ENCODE measurements at regions not wholly inside any gene's neighbourhood (a gene's known extent, or its start where the extent isn't known, plus 50 kb on each side); places are given as distances from the start of the nearest gene placed in this dataset.

- Histone ChIP-seq H3K4me1 (ENCODE audit: low read length) (no peaks in the 10 kb centered on the region), H3K9ac (ENCODE audit: low read length) (no peak overlapping the region), H3K27ac (ENCODE audit: low read length) (no peak overlapping the region), H4K20me1 (ENCODE audit: insufficient read depth, low read depth, low read length) (no peaks in the 10 kb centered on the region), H3K36me3 (ENCODE audit: insufficient read depth, low read length) (no peaks in the 10 kb centered on the region), H2AFZ (ENCODE audit: low read length) (no peak overlapping the region), H3K4me3 (ENCODE audit: low read length) (no peak overlapping the region), H3K9me3 (ENCODE audit: low read length) (no peaks in the 10 kb centered on the region), H3K79me2 (ENCODE audit: low read length) (no peaks in the 10 kb centered on the region), H3K27me3 (ENCODE audit: low read length) (no peaks in the 10 kb centered on the region), H3K4me2 (ENCODE audit: low read depth, low read length, poor library complexity, severe bottlenecking) (no peak overlapping the region), H3K9me2 (replicated peaks; ENCODE audit: insufficient read depth, low read length) (no peaks in the 10 kb centered on the region)
- no peak for DNase-seq
Observed at GRCh38 chr10:28118985-28119628, 120.2 kb upstream of the ODAD2 start.

GRCh38 chr10:28113202-28113601 is 114.3 kb upstream of the ODAD2 start:
- no peaks in the 10 kb centered on the region for H3K4me1 ChIP-seq (ENCODE audit: low read length)
- no peaks in the 10 kb centered on the region for H4K20me1 ChIP-seq (ENCODE audit: insufficient read depth, low read depth, low read length)
- no peaks in the 10 kb centered on the region for H3K9me2 ChIP-seq (replicated peaks; ENCODE audit: insufficient read depth, low read length)
- H3K9me3 ChIP-seq (ENCODE audit: low read length): no peaks in the 10 kb centered on the region
- DNase-seq: no peak
- H3K36me3 ChIP-seq (ENCODE audit: insufficient read depth, low read length): no peaks in the 10 kb centered on the region
- H3K27ac ChIP-seq (ENCODE audit: low read length): no peak overlapping the region
- H3K27me3 ChIP-seq (ENCODE audit: low read length): no peaks in the 10 kb centered on the region
- H3K4me2 ChIP-seq (ENCODE audit: low read depth, low read length, poor library complexity, severe bottlenecking): no peak overlapping the region
- H2AFZ ChIP-seq (ENCODE audit: low read length): no peak overlapping the region
- H3K4me3 ChIP-seq (ENCODE audit: low read length): no peak overlapping the region
- no peak overlapping the region for H3K9ac ChIP-seq (ENCODE audit: low read length)
- no peaks in the 10 kb centered on the region for H3K79me2 ChIP-seq (ENCODE audit: low read length)

- no peaks in the 10 kb centered on the region for H3K9me2 ChIP-seq (replicated peaks; ENCODE audit: insufficient read depth, low read length)
- no peak overlapping the region for H3K27ac ChIP-seq (ENCODE audit: low read length)
- no peak overlapping the region for H2AFZ ChIP-seq (ENCODE audit: low read length)
- H3K4me2 ChIP-seq (ENCODE audit: low read depth, low read length, poor library complexity, severe bottlenecking): no peak overlapping the region
- H3K27me3 ChIP-seq (ENCODE audit: low read length): no peaks in the 10 kb centered on the region
- no peak overlapping the region for H3K9ac ChIP-seq (ENCODE audit: low read length)
- no peaks in the 10 kb centered on the region for H3K36me3 ChIP-seq (ENCODE audit: insufficient read depth, low read length)
- no peaks in the 10 kb centered on the region for H3K4me1 ChIP-seq (ENCODE audit: low read length)
- no peaks in the 10 kb centered on the region for H4K20me1 ChIP-seq (ENCODE audit: insufficient read depth, low read depth, low read length)
- DNase-seq: no peak
- H3K4me3 ChIP-seq (ENCODE audit: low read length): no peak overlapping the region
- no peaks in the 10 kb centered on the region for H3K9me3 ChIP-seq (ENCODE audit: low read length)
- H3K79me2 ChIP-seq (ENCODE audit: low read length): no peaks in the 10 kb centered on the region
Observed at GRCh38 chr10:28111712-28112111, 112.8 kb upstream of the ODAD2 start.

GRCh38 chr10:28105561-28105960 is 106.7 kb upstream of the ODAD2 start:
- H3K27me3 ChIP-seq (ENCODE audit: low read length): no peaks in the 10 kb centered on the region
- H3K9me2 ChIP-seq (replicated peaks; ENCODE audit: insufficient read depth, low read length): no peaks in the 10 kb centered on the region
- no peaks in the 10 kb centered on the region for H3K36me3 ChIP-seq (ENCODE audit: insufficient read depth, low read length)
- H3K9me3 ChIP-seq (ENCODE audit: low read length): no peaks in the 10 kb centered on the region
- H4K20me1 ChIP-seq (ENCODE audit: insufficient read depth, low read depth, low read length): no peaks in the 10 kb centered on the region
- DNase-seq: no peak
- H2AFZ ChIP-seq (ENCODE audit: low read length): no peak overlapping the region
- H3K4me1 ChIP-seq (ENCODE audit: low read length): no peaks in the 10 kb centered on the region
- H3K4me3 ChIP-seq (ENCODE audit: low read length): no peak overlapping the region
- no peaks in the 10 kb centered on the region for H3K79me2 ChIP-seq (ENCODE audit: low read length)
- no peak overlapping the region for H3K27ac ChIP-seq (ENCODE audit: low read length)
- H3K4me2 ChIP-seq (ENCODE audit: low read depth, low read length, poor library complexity, severe bottlenecking): no peak overlapping the region
- H3K9ac ChIP-seq (ENCODE audit: low read length): no peak overlapping the region

DNA sequence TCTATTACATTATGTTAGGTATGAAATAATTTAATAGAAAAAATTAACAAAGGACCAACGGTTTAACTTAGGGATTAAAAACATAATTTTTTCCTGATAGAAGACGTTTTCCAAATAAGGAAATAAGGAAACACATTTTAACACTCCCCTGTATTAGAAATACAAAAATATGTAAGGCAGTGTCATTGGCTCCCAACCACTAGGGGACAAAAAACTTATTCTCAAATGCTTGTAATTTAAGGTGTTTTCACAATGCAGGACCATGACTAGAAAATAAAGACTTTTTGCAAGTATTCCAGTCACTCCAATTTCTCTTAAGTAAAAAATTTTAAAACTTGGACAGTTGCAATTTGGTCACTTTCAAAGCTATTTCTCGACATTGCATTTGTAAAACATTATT is 98.8 kb upstream of the ODAD2 start:
- H2AFZ ChIP-seq (ENCODE audit: low read length): no peak overlapping the region
- H3K27me3 ChIP-seq (ENCODE audit: low read length): no peaks in the 10 kb centered on the region
- H3K4me3 ChIP-seq (ENCODE audit: low read length): no peak overlapping the region
- DNase-seq: no peak
- H3K36me3 ChIP-seq (ENCODE audit: insufficient read depth, low read length): no peaks in the 10 kb centered on the region
- H3K27ac ChIP-seq (ENCODE audit: low read length): no peak overlapping the region
- no peaks in the 10 kb centered on the region for H3K9me3 ChIP-seq (ENCODE audit: low read length)
- H3K4me2 ChIP-seq (ENCODE audit: low read depth, low read length, poor library complexity, severe bottlenecking): no peak overlapping the region
- H3K79me2 ChIP-seq (ENCODE audit: low read length): no peaks in the 10 kb centered on the region
- no peaks in the 10 kb centered on the region for H3K4me1 ChIP-seq (ENCODE audit: low read length)
- H3K9ac ChIP-seq (ENCODE audit: low read length): no peak overlapping the region
- no peaks in the 10 kb centered on the region for H3K9me2 ChIP-seq (replicated peaks; ENCODE audit: insufficient read depth, low read length)
- H4K20me1 ChIP-seq (ENCODE audit: insufficient read depth, low read depth, low read length): no peaks in the 10 kb centered on the region

DNA sequence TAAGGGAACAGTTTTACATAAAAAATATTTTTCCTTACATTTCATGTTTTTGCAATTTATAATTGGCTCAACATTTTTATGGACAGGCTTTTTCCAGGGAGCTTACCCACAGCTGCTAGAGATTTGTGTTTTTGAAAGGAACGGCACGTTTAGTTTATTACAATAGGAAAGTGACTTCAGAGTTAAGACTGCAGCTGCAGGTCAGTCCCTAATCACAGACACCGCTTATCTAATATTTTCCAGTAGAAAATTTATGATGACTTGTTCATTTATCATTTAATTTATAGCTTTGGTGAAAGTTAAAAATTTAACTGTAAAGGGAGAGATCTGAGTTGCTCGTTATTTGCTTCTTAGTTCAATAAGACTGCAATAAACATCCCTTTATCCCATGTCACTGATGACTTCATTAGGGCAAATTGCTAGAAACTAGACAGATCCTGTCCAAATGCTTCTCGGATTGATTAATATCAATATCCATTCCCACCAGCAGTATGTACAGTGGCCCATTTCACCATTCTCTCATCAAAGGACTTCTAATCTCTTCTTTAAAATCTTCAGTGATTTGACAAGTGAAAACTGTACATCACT is 97.0 kb upstream of the ODAD2 start:
- H3K36me3 ChIP-seq (ENCODE audit: insufficient read depth, low read length): no peaks in the 10 kb centered on the region

GRCh38 chr10:28094121-28094520 is 95.2 kb upstream of the ODAD2 start:
- Histone ChIP-seq H3K27ac (ENCODE audit: low read length) (no peak overlapping the region), H2AFZ (ENCODE audit: low read length) (no peak overlapping the region), H3K9me3 (ENCODE audit: low read length) (no peaks in the 10 kb centered on the region), H3K4me3 (ENCODE audit: low read length) (no peak overlapping the region), H3K79me2 (ENCODE audit: low read length) (no peaks in the 10 kb centered on the region), H3K9ac (ENCODE audit: low read length) (no peak overlapping the region), H3K9me2 (replicated peaks; ENCODE audit: insufficient read depth, low read length) (no peaks in the 10 kb centered on the region), H3K36me3 (ENCODE audit: insufficient read depth, low read length) (no peaks in the 10 kb centered on the region), H3K4me1 (ENCODE audit: low read length) (no peaks in the 10 kb centered on the region), H4K20me1 (ENCODE audit: insufficient read depth, low read depth, low read length) (no peaks in the 10 kb centered on the region), H3K27me3 (ENCODE audit: low read length) (no peaks in the 10 kb centered on the region), H3K4me2 (ENCODE audit: low read depth, low read length, poor library complexity, severe bottlenecking) (no peak overlapping the region)
- DNase-seq: no peak

More for the DNA sequence above, 97.0 kb upstream of the ODAD2 start:
- Histone ChIP-seq H3K4me3 (ENCODE audit: low read length) (no peak overlapping the region), H3K4me1 (ENCODE audit: low read length) (no peaks in the 10 kb centered on the region), H3K9me2 (replicated peaks; ENCODE audit: insufficient read depth, low read length) (no peaks in the 10 kb centered on the region), H3K27me3 (ENCODE audit: low read length) (no peaks in the 10 kb centered on the region), H3K9me3 (ENCODE audit: low read length) (no peaks in the 10 kb centered on the region), H3K79me2 (ENCODE audit: low read length) (no peaks in the 10 kb centered on the region), H3K4me2 (ENCODE audit: low read depth, low read length, poor library complexity, severe bottlenecking) (no peak overlapping the region), H3K9ac (ENCODE audit: low read length) (no peak overlapping the region), H3K27ac (ENCODE audit: low read length) (no peak overlapping the region), H2AFZ (ENCODE audit: low read length) (no peak overlapping the region), H4K20me1 (ENCODE audit: insufficient read depth, low read depth, low read length) (no peaks in the 10 kb centered on the region)
- DNase-seq: no peak

- H3K36me3 ChIP-seq (ENCODE audit: insufficient read depth, low read length): no peaks in the 10 kb centered on the region
- H3K9me2 ChIP-seq (replicated peaks; ENCODE audit: insufficient read depth, low read length): no peaks in the 10 kb centered on the region
- no peak overlapping the region for H3K27ac ChIP-seq (ENCODE audit: low read length)
- H4K20me1 ChIP-seq (ENCODE audit: insufficient read depth, low read depth, low read length): no peaks in the 10 kb centered on the region
- no peaks in the 10 kb centered on the region for H3K4me1 ChIP-seq (ENCODE audit: low read length)
- no peak overlapping the region for H2AFZ ChIP-seq (ENCODE audit: low read length)
- H3K9ac ChIP-seq (ENCODE audit: low read length): no peak overlapping the region
- DNase-seq: no peak
- H3K27me3 ChIP-seq (ENCODE audit: low read length): no peaks in the 10 kb centered on the region
- H3K79me2 ChIP-seq (ENCODE audit: low read length): no peaks in the 10 kb centered on the region
- no peak overlapping the region for H3K4me2 ChIP-seq (ENCODE audit: low read depth, low read length, poor library complexity, severe bottlenecking)
- H3K9me3 ChIP-seq (ENCODE audit: low read length): no peaks in the 10 kb centered on the region
- no peak overlapping the region for H3K4me3 ChIP-seq (ENCODE audit: low read length)
Observed at GRCh38 chr10:28091913-28092312, 93.0 kb upstream of the ODAD2 start.
